ENCODE measurements at regions not wholly inside any gene's neighbourhood (a gene's known extent, or its start where the extent isn't known, plus 50 kb on each side); places are given as distances from the start of the nearest gene placed in this dataset.
A peak's percentile ranks its signal among the peaks of the same experiment; 100 is the strongest.
"Not testable (repeated sequence)": the region's sequence is repeated elsewhere in the genome, so short reads cannot be mapped to it uniquely, and the experiment has no call there.

DNA sequence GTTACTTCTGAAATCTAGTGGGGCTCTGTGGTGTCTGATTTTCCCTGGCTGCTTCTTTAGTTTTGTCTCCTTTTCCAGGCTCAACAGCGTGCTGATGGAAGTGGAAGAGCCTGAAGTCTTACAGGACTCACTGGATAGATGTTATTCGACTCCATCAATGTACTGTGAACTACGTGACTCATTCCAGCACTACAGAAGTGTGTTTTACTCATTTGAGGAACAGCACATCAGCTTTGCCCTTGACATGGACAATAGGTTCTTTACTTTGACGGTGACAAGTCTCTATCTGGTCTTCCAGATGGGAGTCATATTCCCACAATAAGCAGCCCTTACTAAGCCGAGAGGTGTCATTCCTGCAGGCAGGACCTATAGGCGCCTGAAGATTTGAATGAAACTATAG is 51.1 kb downstream of the NBPF8 start:
- DNase-seq, H3K4me3 ChIP-seq, H3K36me3 ChIP-seq, H3K9me3 ChIP-seq, H3K27me3 ChIP-seq: not testable (repeated sequence)

DNA sequence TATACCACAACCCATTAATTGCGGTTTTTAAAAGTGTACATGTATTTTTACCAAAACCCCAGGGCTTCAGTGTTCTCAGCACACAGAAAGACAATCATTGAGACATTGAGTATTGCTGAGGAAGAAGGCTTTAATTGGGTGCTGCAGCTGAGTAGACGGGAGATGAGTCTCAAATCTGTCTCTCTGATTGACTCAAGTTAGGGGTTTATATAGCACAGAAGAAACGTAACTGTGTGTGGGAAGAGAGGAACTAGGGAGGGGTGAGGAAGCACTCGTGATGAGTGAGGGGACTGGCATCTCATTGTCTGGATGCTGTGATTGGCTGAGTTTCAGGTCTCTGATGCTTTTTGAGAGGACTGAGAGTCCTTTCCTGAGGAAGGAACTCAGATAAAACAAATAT is 62.8 kb downstream of the NBPF8 start:
- H3K36me3 ChIP-seq, DNase-seq, H3K27me3 ChIP-seq, H3K9me3 ChIP-seq, H3K4me3 ChIP-seq: not testable (repeated sequence)

DNA sequence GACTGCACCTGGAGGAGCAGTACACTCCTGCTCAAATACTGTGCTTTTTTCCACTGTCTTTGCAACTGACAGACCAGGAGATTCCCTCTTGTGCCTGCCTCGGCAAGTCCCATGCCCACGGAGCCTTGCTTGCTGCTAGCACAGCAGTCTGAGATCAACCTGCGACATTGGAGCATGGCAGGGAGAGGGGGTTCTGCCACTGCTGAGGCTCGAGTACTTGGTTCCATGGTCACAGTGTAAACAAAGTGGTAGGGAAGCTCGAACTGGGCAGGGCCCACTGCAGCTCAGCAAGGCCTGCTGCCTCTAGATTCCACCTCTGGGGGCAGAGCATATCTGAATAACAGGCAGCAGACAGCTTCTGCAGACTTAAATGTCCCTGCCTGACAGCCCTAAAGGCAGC is 63.6 kb downstream of the NBPF8 start:
- H3K36me3 ChIP-seq, H3K9me3 ChIP-seq, H3K27me3 ChIP-seq, DNase-seq, H3K4me3 ChIP-seq: not testable (repeated sequence)

DNA sequence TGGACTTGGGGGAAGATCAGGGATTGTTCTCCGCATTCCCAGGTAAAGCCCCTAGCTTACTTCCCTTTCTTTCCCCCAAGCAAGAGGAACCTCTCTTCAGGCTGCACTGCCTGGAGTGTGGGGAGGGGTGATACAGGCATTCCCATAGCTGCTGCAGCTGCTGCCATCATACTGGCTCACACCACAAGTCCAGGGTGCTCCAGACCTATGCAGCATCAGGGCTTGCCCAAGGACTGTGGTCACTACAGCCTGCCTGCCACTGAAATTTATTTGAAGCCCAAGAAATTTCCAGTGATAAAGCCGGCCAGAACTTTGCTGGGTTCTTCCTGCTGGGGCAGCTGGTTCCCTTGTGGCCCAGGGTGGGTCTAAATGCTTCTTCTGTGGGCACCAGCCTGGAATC is 72.7 kb downstream of the NBPF8 start:
- not testable (repeated sequence) for DNase-seq, H3K36me3 ChIP-seq, H3K4me3 ChIP-seq, H3K27me3 ChIP-seq, H3K9me3 ChIP-seq

DNA sequence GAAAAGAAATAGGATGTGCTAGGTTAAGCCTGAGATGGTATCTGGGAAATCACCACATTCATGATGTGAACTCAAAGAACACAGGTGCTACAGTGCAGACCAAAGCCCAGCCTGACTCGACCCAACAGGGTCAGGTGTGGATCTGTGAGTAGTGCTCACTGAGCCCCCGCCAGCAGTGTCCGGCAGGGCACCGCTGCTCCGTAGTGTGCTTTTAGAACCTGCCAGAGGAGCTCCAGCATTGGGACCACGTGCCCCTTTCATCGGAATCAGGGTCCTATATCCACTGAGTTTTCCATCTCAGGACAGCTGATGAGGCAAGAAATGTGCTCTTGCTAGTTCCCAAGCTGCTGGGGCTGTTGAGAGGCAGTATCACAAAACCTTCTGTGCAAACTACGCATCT is 74.4 kb downstream of the NBPF8 start:
- not testable (repeated sequence) for H3K9me3 ChIP-seq, H3K4me3 ChIP-seq, H3K27me3 ChIP-seq, H3K36me3 ChIP-seq, DNase-seq

DNA sequence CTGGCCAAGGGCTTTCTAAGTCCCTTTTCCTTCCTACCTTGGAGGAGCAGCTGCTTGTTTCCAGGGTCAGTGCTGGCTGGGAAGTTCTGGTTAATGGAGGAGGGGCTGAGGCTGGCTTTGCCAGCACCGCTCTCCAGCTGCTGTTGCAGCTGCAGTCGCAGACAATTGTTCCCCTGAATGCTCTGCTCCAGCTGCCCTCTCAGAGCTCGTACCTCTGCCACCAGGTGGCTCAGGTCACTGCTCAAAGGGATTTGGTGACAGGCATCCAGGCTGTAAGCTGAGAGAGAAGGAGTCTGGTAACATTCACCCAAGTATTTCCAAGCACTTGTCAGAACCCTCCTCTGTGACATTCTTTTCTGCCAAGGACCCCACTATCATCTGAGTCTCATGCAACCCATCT is 82.3 kb downstream of the NBPF8 start:
- H3K27me3 ChIP-seq, DNase-seq, H3K4me3 ChIP-seq, H3K36me3 ChIP-seq, H3K9me3 ChIP-seq: not testable (repeated sequence)

DNA sequence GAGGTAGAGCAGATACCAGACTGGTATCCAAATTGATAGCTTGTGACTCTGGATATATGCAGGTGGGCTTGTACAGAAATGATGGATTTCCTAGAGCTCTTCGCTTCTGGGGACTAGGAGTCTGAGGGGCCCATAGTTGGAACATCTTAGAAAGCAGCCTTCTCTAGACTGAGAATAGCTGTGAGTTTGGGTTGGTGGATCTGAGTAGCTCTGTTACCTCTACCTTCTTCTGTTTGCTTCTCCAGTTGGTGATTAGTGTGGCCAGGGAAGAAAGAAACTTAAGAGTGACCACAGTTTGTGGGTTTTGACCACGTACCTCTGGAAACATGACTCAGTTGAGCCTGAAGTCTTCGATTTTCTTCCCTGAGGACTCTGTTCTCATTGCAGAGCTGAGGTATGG is 88.4 kb downstream of the NBPF8 start:
- H3K36me3 ChIP-seq, H3K27me3 ChIP-seq, H3K9me3 ChIP-seq, DNase-seq, H3K4me3 ChIP-seq: not testable (repeated sequence)

DNA sequence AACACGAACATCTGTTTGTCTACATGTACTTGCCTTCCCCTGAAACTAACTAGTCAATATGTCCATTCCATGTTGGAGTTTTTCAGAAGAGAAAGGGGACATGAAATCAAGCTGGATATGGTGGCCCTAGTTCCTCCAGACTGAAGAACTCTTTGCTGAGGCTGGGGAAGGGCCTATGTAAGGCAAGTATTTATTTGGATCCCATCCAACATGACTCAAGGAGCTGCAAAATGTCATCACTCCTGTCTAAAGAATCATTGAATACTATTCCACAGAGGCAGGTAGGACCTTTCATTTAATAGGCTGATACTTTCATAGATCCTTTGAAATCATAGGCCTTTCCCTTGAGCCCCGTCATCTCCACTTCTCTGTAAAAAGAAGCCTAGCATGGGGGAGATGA is 91.5 kb downstream of the NBPF8 start:
- not testable (repeated sequence) for H3K27me3 ChIP-seq, H3K4me3 ChIP-seq, H3K9me3 ChIP-seq, DNase-seq, H3K36me3 ChIP-seq

DNA sequence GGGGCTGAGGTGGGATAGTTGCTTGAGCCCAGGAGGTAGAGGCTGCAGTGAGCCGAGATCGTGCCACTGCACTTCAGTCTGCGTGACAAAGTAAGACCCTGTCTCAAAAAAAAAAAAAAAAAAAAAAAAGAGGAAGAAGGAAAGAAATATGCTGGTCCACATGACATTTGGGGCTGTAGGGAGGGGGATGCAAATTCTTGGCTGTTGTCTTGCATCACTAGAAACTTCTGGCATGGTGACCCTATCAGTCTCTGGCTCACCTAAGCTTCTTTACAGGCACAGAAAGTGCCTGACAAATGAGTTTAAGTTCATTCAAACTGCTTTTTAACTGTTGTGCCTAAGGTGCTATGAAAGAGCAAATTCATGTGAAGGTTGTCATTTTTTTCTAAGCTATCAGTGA is 93.5 kb downstream of the NBPF8 start:
- not testable (repeated sequence) for DNase-seq, H3K27me3 ChIP-seq, H3K4me3 ChIP-seq, H3K9me3 ChIP-seq, H3K36me3 ChIP-seq

DNA sequence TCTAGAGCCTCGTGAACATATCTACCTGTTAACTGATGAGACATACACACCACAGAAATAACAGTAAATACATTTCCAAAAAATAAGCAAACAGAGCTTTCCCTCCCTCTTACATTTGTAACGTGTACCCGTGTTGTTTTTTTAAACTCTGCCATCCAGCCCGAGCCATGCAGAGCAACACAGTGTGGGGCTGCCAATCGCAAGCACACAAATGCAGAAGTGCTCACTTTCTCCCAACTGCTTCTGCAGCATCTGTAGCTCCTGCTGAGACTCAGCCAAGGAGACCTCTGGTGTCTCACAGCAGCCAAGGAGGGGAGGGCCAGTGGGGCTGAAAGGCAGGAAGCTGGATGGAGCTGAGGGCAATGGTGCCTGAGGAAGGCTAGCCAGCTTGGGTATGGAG is 94.4 kb downstream of the NBPF8 start:
- H3K27me3 ChIP-seq, DNase-seq, H3K4me3 ChIP-seq, H3K9me3 ChIP-seq, H3K36me3 ChIP-seq: not testable (repeated sequence)

DNA sequence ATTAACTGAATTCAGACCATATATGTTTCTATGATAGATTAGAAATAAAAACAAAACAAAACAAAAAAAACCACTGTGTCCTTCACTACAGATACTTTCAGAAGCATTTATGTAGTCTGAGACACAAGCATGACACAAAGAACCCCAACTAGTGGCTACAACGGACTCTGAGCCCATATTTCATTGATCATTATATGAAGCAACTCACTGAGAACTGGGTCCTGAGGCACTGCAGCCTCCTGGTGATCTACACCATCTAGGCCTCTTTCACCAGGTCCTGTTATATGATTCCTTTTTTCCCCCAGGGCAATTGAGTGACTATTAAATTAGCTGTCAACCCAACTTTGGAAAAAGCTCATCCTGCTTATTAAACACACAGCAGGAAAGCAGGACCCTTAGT is 98.3 kb downstream of the NBPF8 start:
- H3K27me3 ChIP-seq, H3K36me3 ChIP-seq, H3K9me3 ChIP-seq, H3K4me3 ChIP-seq, DNase-seq: not testable (repeated sequence)

DNA sequence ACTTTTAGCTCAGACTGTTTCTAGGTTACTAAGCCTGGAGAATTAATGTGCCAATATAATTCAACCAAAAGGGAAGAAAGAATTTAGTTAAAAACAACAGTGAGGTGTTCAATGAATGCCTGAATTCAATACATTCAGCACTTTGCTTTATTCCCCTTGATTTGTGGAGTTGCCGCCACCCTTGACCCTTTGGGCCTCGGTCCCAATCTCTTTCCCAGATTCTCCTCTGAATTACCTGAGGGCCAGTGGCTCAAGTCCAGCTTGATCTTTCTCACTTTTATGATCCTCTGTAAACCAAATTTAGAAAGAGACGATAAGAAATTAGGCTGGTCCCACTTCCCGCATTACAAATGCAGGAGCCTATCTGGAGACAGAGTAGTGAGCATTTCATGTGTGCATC is 98.7 kb downstream of the NBPF8 start:
- not testable (repeated sequence) for DNase-seq, H3K27me3 ChIP-seq, H3K9me3 ChIP-seq, H3K36me3 ChIP-seq, H3K4me3 ChIP-seq

DNA sequence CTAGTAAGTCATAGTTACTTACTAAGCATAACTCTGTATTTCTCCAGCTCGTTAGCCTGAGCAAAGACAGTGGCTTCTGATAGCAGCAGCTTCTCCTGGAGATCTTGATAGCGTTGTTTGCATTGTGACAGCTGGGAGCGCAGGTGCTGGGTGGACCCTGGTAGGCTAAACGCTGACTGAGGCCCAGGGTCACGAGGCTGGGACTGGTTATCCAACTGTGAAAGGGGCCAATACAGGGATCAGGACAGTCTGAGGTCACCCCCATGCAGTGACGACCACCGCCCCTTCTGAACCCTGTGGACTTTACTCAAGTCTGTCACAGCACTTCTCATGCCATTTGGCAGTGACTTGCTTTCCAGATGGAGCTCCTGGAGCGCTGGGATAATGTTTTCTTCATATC is 104.4 kb downstream of the NBPF8 start:
- DNase-seq, H3K36me3 ChIP-seq: not testable (repeated sequence)

DNA sequence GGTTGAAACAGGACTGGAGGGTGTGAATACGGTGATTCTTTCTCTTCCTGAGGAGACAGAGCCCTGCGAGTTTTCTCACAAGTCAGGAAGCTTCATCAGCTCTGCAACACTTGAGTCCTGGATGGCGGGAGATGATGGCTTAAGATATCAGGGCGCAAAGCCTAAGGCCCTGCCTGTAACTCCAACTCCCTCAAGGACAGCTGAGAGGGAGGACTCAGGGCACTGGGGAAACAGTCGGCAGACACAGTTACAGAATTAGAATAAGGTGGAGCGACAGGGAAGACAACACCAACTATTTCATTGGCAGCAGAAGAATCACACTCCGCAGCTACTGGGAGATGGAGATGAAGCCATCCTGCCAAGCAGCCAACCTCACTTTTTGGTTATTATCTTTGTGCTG is 109.6 kb downstream of the NBPF8 start:
- not testable (repeated sequence) for H3K9me3 ChIP-seq, H3K36me3 ChIP-seq, H3K27me3 ChIP-seq, H3K4me3 ChIP-seq, DNase-seq

More for the DNA sequence above, 104.4 kb downstream of the NBPF8 start:
- H3K27me3 ChIP-seq, H3K9me3 ChIP-seq, H3K4me3 ChIP-seq: not testable (repeated sequence)

DNA sequence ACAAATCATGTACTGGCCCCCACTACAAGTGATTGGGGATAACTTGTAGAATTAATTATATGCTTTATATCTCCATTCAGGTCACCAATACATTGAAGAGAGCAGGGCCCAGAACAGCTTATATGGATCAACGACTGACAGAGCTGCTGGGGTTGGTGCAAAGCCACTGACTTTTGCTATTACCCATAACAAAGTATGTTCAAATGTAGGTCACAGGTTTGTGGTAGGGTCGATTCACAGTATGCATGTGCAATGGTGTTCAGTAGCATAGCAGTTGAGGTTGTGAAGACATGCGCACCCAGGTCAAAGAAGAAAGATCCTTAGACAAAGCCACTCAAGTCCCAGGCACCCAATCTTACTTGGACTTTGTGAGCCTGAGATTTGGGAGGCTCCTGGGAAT is 110.6 kb downstream of the NBPF8 start:
- H3K9me3 ChIP-seq, DNase-seq, H3K4me3 ChIP-seq, H3K36me3 ChIP-seq, H3K27me3 ChIP-seq: not testable (repeated sequence)

DNA sequence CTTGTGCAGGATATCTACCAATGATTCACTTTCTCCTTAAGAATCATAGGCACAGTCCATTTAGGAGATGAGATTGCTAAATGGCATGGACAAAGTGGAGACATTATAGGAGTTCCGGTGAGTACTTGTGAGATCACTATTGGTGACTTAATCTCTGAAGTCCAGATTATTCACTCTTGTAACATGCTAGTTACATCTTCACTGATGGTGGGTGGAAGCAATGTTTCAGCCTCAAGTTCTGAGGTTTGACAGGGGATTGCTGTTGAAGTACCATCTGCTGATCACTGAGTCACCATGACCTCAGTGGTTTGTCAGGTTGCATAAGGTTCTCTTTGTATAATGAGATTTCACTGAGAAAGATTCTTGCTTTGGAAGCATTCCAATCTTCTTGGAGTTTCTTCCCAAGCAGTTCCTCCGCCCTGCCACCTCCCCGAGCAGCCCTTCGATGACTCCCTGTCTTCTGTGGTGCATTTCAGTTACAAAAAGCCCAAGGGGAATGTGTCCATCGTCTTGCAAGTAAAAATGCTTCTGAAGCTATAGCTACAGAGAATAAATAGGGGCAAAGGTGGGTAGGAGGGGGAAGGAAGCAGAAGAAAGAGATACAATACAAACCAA is 114.7 kb downstream of the NBPF8 start:
- not testable (repeated sequence) for H3K9me3 ChIP-seq, H3K4me3 ChIP-seq, H3K27me3 ChIP-seq, H3K36me3 ChIP-seq
- DNase-seq, result peak; percentile 39

DNA sequence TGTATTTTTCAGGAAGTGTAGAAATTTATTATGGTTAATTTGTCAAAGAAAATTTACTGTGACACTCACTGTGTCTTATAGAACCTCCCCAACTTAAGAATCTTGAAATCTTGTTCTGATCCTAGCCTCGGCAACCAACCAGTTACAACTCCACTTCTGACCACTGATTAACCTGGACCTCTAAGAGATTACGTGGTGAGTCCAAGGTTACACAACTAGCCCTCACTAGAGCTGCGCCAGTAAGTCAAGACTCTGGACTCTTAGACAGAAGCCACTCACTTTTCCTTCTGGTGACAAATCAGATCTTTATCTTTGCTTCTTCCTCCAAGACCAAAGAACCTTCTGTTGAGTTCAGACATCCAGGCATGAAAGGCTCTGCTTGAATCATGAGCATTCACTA is 116.6 kb downstream of the NBPF8 start:
- not testable (repeated sequence) for H3K27me3 ChIP-seq, H3K36me3 ChIP-seq, H3K4me3 ChIP-seq, DNase-seq, H3K9me3 ChIP-seq

DNA sequence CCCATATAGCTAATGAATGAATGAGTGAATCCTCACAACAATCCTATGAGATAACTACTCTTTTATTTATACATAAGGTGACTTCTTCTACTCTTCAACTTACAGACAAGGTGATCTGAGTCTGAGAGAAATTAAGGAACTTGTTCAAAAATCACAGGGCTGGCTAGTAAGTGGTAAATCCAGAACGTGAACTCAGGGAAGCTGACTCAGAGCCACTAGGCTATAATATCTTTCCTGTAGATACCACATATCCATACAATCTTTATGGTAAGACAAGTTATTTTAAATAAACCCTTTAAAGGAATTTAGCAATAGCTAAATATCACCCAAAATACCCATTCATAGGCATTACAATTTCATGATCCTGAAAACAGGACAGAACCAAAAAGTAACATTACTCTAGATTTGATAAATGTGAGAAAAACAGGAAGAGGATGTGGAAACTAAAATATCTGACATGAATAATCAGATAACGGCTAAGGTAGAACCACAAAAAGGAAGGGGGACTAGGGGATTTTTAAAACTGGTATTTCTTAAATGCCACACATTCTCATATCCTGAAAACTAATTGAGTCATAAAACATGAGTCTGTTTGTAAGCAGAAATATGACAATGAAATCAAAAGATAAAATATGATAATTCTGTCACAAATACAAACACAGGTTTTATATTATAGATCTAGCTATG is 119.7 kb downstream of the NBPF8 start:
- H3K4me3 ChIP-seq, H3K9me3 ChIP-seq, H3K36me3 ChIP-seq, DNase-seq, H3K27me3 ChIP-seq: not testable (repeated sequence)

DNA sequence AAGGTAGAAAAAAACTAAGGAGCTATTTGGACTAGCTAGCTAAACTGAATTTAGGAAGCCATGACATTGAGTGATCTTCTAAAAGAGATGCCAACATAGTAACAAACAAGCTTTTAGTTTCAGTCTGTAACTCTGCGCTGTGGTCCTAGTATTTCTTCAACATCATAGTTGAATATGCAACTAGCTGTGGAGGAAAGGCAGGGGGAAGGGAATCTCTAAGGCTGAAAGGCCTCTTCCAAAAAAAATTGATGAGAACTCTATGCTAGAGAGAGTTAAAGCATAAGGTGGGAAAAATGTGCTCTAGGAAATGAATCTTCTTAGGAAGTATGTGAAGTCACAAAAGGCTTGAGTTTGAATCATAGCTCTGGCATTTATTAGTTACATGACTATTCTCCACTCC is 120.2 kb downstream of the NBPF8 start:
- H3K4me3 ChIP-seq, H3K9me3 ChIP-seq, H3K27me3 ChIP-seq, H3K36me3 ChIP-seq, DNase-seq: not testable (repeated sequence)
